Activated naive CD8-positive, alpha-beta T cell treated with anti-CD3 and anti-CD28 coated beads, Interleukin-2, amount 10 ng/mL, durations not matched to agents 7 days and 5 days (primary cell): ENCODE measurements at regions not wholly inside any gene's neighbourhood (a gene's known extent, or its start where the extent isn't known, plus 50 kb on each side); places are given as distances from the start of the nearest gene placed in this dataset.
"Not testable (repeated sequence)": the region's sequence is repeated elsewhere in the genome, so short reads cannot be mapped to it uniquely, and the experiment has no call there.

Source experiments
- ATAC-seq: fragments of 150-1000 bp; cut with Tn5 transposase; one replicate; pipeline ENCODE4 v1.10.0; 2021; ENCODE audit warnings: low read depth, moderate library complexity
- POLR2A ChIA-PET: fragments of 350-600 bp; sonication (Branson Sonifier 250); formaldehyde crosslinking; loops from one replicate; lab custom pipeline; 2021; ENCODE audit warnings: antibody characterized with exemption; lab: Charles Lee
- DNase-seq: peaks from one replicate; pipeline ENCODE4 v3.0.0; 2021
- H3K27ac Mint-ChIP-seq: one replicate; pipeline ENCODE4 v1.8.0; 2022; ENCODE audit warnings: mild to moderate bottlenecking, mixed read lengths
- H3K27me3 Mint-ChIP-seq: one replicate; pipeline ENCODE4 v1.8.0; 2022; ENCODE audit warnings: mild to moderate bottlenecking, moderate library complexity, mixed read lengths
- H3K36me3 Mint-ChIP-seq: one replicate; pipeline ENCODE4 v1.8.0; 2021; ENCODE audit warnings: mild to moderate bottlenecking, mixed read lengths
- H3K4me1 Mint-ChIP-seq: one replicate; pipeline ENCODE4 v1.8.0; 2021; ENCODE audit warnings: mixed read lengths
- H3K4me3 Mint-ChIP-seq: one replicate; pipeline ENCODE4 v1.8.0; 2022; ENCODE audit warnings: mild to moderate bottlenecking, moderate library complexity, mixed read lengths
- H3K9me3 Mint-ChIP-seq: one replicate; pipeline ENCODE4 v1.8.0; 2021; ENCODE audit warnings: mixed read lengths

GRCh38 chr4:10388146-10388545 is 69.1 kb downstream of the ZNF518B start:
- ATAC-seq, DNase-seq, H3K9me3 Mint-ChIP-seq, H3K36me3 Mint-ChIP-seq, POLR2A ChIA-PET, H3K27me3 Mint-ChIP-seq, H3K27ac Mint-ChIP-seq, H3K4me3 Mint-ChIP-seq, H3K4me1 Mint-ChIP-seq: not testable (repeated sequence)

DNA sequence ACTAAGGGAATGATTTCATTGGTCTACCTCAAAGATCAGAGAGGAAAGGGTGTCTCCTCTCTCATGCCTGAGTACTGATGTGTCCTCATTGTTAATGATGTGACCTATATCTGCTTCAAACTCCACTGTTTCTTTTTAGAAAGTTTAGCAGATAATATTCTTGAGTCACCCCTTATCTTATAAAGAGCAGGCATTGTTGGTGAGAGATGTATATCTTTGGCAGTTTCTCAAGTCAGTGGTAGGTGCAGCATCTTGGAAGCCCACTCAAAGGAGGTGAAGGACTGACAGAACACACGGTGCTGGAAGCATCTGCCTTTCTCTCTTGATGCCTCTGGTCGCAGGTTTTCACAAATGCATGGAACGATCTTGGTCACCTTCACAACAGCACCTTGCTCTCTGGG is 71.2 kb downstream of the ZNF518B start:
- H3K4me3 Mint-ChIP-seq: no peak overlapping the region
- no peak for ATAC-seq
- no peak overlapping the region for H3K27ac Mint-ChIP-seq
- H3K36me3 Mint-ChIP-seq: no peaks in the 10 kb centered on the region
- POLR2A ChIA-PET: no interaction called here
- peaks cover 3% of the 10 kb centered on the region for H3K9me3 Mint-ChIP-seq
- no peak for DNase-seq
- peaks cover 8% of the 10 kb centered on the region for H3K27me3 Mint-ChIP-seq
- peaks cover 1% of the 10 kb centered on the region for H3K4me1 Mint-ChIP-seq

DNA sequence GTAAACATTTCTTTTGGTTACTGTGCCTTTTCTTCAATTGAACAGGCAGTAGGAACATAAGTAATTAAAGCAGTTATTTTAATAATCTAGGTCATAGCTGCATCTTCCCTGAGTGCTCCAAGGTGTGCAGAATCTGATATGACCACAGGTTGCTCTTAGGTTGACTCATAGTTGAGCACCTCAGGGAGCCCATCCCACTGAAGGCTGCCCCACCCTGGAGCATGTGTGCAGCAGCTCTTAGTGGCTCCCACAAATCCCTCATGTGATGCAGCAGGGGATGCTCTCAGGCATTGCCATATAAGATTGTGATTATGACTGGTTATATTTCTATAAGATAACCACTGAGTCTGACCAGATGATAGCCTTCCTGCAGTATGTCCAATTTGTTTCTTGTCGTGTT is 72.3 kb downstream of the ZNF518B start:
- Mint-ChIP-seq H3K36me3 (no peaks in the 10 kb centered on the region), H3K27ac (no peak overlapping the region)
- no peak for ATAC-seq

DNA sequence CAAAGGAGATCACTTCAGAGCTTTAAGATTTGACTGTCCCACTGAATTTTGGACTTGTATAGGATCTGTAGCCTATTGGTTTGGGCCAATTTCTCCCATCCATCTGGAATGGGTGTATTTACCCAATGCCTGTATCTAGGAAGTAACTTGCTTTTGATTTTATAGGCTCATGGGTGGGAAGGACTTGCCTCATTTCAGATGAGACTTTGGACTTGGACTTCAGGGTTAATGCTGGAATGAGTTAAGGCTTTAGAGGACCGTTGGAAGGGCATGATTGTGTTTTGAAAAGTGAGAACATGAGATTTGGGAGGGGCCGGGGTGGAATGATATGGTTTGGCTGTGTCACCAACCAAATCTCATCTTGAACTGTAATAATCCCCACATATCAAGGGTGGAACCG is 73.8 kb downstream of the ZNF518B start:
- no peaks in the 10 kb centered on the region for H3K27me3 Mint-ChIP-seq
- POLR2A ChIA-PET: no interaction called here
- no peak overlapping the region for H3K27ac Mint-ChIP-seq
- peaks cover 2% of the 10 kb centered on the region for H3K9me3 Mint-ChIP-seq
- ATAC-seq: no peak
- H3K4me1 Mint-ChIP-seq: peaks cover 1% of the 10 kb centered on the region
- H3K36me3 Mint-ChIP-seq: no peaks in the 10 kb centered on the region
- no peak overlapping the region for H3K4me3 Mint-ChIP-seq
- no peak for DNase-seq

More for the DNA sequence above, 72.3 kb downstream of the ZNF518B start:
- Mint-ChIP-seq H3K9me3 (peaks cover 2% of the 10 kb centered on the region), H3K4me3 (no peak overlapping the region), H3K4me1 (peaks cover 1% of the 10 kb centered on the region), H3K27me3 (peaks cover under 1% of the 10 kb centered on the region)
- POLR2A ChIA-PET: no interaction called here
- no peak for DNase-seq

GRCh38 chr4:10382171-10382570 is 75.1 kb downstream of the ZNF518B start:
- H3K9me3 Mint-ChIP-seq, H3K27ac Mint-ChIP-seq, H3K4me1 Mint-ChIP-seq, ATAC-seq, H3K36me3 Mint-ChIP-seq, H3K4me3 Mint-ChIP-seq, DNase-seq, POLR2A ChIA-PET, H3K27me3 Mint-ChIP-seq: not testable (repeated sequence)

GRCh38 chr4:10381146-10381545 is 76.1 kb downstream of the ZNF518B start:
- Mint-ChIP-seq H3K4me1 (no peaks in the 10 kb centered on the region), H3K9me3 (no peaks in the 10 kb centered on the region)
- DNase-seq: no peak

DNA sequence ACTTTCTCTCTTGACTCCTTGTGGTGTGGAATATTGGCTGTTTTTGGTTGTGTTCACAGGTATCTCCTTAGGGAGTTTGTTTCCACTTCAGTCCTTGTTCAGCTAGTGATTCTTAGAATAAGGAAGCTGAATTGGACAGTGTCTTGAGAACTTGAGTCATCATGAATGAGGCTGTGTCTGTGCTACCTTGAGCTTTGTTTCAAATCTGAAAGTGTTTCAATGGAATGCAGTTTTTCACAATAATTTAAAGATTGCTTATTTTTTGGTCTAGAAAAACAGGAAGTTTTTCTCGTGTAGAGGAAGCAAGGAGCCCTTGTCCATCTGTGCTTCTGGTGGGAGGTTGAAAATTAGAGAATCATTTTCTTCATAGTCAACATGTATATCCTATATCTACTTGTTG is 76.5 kb downstream of the ZNF518B start:
- POLR2A ChIA-PET: no interaction called here
- DNase-seq (no peak), ATAC-seq (no peak)
- H3K27ac Mint-ChIP-seq: no peak overlapping the region
- no peaks in the 10 kb centered on the region for H3K4me1 Mint-ChIP-seq
- H3K36me3 Mint-ChIP-seq: no peaks in the 10 kb centered on the region
- H3K27me3 Mint-ChIP-seq: no peaks in the 10 kb centered on the region
- H3K4me3 Mint-ChIP-seq: no peak overlapping the region
- H3K9me3 Mint-ChIP-seq: no peaks in the 10 kb centered on the region

More at GRCh38 chr4:10381146-10381545, 76.1 kb downstream of the ZNF518B start:
- Mint-ChIP-seq H3K4me3 (no peak overlapping the region), H3K27me3 (no peaks in the 10 kb centered on the region), H3K36me3 (no peaks in the 10 kb centered on the region), H3K27ac (no peak overlapping the region)
- POLR2A ChIA-PET: no interaction called here
- no peak for ATAC-seq

- ATAC-seq: no peak
- POLR2A ChIA-PET: no interaction called here
Measured at GRCh38 chr4:10371869-10372471, 85.3 kb downstream of the ZNF518B start.

DNA sequence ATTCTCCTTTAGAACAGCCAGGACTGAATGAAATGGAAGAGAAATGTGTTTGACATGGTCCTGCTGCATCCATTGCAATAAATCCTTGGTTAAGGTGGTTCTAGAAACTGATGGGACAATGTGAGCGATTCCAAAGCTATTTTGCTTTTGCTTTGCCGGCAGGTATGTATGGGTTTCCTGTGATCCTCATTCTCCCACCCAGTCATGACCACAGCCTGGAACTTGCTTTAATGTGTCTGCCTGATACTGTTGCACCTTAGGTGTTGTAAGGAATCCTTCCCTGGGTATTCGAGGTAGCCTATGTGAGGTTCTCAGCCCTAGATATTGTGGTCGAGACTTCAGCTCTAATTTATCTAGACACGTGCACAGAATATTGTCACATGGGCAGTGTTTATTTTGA is 86.1 kb downstream of the ZNF518B start:
- no peak overlapping the region for H3K4me3 Mint-ChIP-seq
- no peaks in the 10 kb centered on the region for H3K27me3 Mint-ChIP-seq
- H3K4me1 Mint-ChIP-seq: no peaks in the 10 kb centered on the region
- H3K27ac Mint-ChIP-seq: no peak overlapping the region
- POLR2A ChIA-PET: no interaction called here
- no peaks in the 10 kb centered on the region for H3K36me3 Mint-ChIP-seq
- ATAC-seq: no peak
- H3K9me3 Mint-ChIP-seq: no peaks in the 10 kb centered on the region
- no peak for DNase-seq

More at GRCh38 chr4:10371869-10372471, 85.3 kb downstream of the ZNF518B start:
- Mint-ChIP-seq H3K36me3 (no peaks in the 10 kb centered on the region), H3K27ac (no peak overlapping the region), H3K4me3 (no peak overlapping the region), H3K27me3 (no peaks in the 10 kb centered on the region), H3K4me1 (no peaks in the 10 kb centered on the region), H3K9me3 (no peaks in the 10 kb centered on the region)
- no peak for DNase-seq

GRCh38 chr4:10369517-10369916 is 87.7 kb downstream of the ZNF518B start:
- ATAC-seq (no peak), DNase-seq (no peak)
- no peaks in the 10 kb centered on the region for H3K36me3 Mint-ChIP-seq
- POLR2A ChIA-PET: no interaction called here
- H3K27me3 Mint-ChIP-seq: no peaks in the 10 kb centered on the region
- no peak overlapping the region for H3K4me3 Mint-ChIP-seq
- no peaks in the 10 kb centered on the region for H3K9me3 Mint-ChIP-seq
- H3K27ac Mint-ChIP-seq: no peak overlapping the region
- no peaks in the 10 kb centered on the region for H3K4me1 Mint-ChIP-seq

DNA sequence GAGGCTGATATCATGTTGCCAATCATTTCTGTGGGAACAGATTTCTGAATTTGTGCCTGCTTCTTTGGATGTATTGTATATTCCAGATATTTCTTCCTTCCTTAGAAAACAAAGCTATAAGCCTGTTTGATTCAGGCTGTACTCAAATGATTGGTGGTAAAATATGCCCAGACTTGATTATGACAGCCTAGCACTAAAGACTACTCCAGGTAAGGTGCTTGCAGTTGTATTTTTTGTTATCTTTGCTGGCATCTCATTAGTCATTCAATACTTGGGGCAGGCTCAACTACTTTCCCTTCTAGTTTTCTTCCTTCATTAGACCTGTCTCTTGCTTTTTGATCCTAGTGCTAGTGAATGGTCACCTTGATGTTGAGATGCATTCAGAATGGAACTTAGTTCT is 90.6 kb downstream of the ZNF518B start:
- POLR2A ChIA-PET: no interaction called here
- no peak overlapping the region for H3K4me3 Mint-ChIP-seq
- H3K4me1 Mint-ChIP-seq: no peaks in the 10 kb centered on the region

DNA sequence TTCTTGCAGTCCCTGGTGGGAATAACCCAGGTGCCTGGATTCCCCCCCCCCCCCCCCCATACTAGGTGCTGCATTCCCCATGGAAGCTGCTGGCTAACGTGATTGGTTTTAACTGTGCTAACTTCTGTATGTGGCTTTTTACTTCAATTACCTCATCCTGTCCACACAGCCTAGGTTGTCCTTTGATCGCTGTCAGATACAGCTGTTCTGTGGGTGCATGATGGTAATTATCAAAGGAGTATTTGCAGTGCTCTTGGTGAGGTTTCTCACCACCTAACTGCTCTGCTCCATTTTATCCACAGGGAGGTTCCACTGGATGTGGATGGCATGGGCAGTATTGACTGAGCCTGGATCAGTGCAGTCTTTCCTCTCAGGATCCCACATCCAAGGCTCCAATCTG is 93.0 kb downstream of the ZNF518B start:
- H3K9me3 Mint-ChIP-seq: no peaks in the 10 kb centered on the region
- H3K27me3 Mint-ChIP-seq: no peaks in the 10 kb centered on the region
- ATAC-seq (no peak), DNase-seq (no peak)
- H3K36me3 Mint-ChIP-seq: no peaks in the 10 kb centered on the region
- H3K4me1 Mint-ChIP-seq: no peaks in the 10 kb centered on the region
- POLR2A ChIA-PET: no interaction called here
- H3K27ac Mint-ChIP-seq: no peak overlapping the region
- H3K4me3 Mint-ChIP-seq: no peak overlapping the region

More for the DNA sequence above, 90.6 kb downstream of the ZNF518B start:
- no peak overlapping the region for H3K27ac Mint-ChIP-seq
- DNase-seq: no peak
- ATAC-seq: no peak
- H3K27me3 Mint-ChIP-seq: no peaks in the 10 kb centered on the region
- H3K36me3 Mint-ChIP-seq: no peaks in the 10 kb centered on the region
- H3K9me3 Mint-ChIP-seq: no peaks in the 10 kb centered on the region

GRCh38 chr4:10354746-10355145 is 102.5 kb downstream of the ZNF518B start:
- Mint-ChIP-seq H3K4me1 (no peaks in the 10 kb centered on the region), H3K9me3 (no peaks in the 10 kb centered on the region), H3K27ac (no peak overlapping the region), H3K4me3 (no peak overlapping the region), H3K27me3 (peaks cover 18% of the 10 kb centered on the region), H3K36me3 (no peaks in the 10 kb centered on the region)
- DNase-seq (no peak), ATAC-seq (no peak)
- POLR2A ChIA-PET: no interaction called here

DNA sequence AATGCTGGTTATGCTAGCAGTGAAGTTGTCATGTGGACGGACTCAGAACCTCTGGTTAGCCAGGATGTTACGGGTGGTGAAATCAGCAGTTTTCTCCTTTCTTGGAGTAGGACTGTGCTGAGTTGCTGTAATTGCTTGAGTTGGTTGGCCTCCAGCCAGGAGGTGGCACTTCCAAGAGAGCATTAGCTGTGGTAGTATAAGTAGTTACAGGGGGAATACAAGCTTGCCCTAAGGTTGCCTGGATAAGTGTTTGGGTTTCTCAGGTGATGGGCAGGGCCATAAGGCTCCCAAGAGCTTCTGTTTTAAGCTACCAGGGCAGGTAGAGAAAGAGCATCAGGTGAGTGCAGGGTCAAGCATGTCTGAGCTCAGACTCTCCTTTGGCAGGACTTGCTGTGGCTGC is 103.0 kb downstream of the ZNF518B start:
- H3K4me3 Mint-ChIP-seq: no peak overlapping the region
- H3K27ac Mint-ChIP-seq: no peak overlapping the region
- DNase-seq (no peak), ATAC-seq (no peak)
- H3K4me1 Mint-ChIP-seq: no peaks in the 10 kb centered on the region
- peaks cover 18% of the 10 kb centered on the region for H3K27me3 Mint-ChIP-seq
- no peaks in the 10 kb centered on the region for H3K9me3 Mint-ChIP-seq
- H3K36me3 Mint-ChIP-seq: no peaks in the 10 kb centered on the region
- POLR2A ChIA-PET: no interaction called here

- no peak for DNase-seq
- Mint-ChIP-seq H3K27me3 (peaks cover 17% of the 10 kb centered on the region), H3K4me3 (no peak overlapping the region), H3K4me1 (no peaks in the 10 kb centered on the region), H3K36me3 (no peaks in the 10 kb centered on the region), H3K9me3 (no peaks in the 10 kb centered on the region), H3K27ac (no peak overlapping the region)
- POLR2A ChIA-PET: no interaction called here
- ATAC-seq: no peak
Measured at GRCh38 chr4:10353110-10353509, 104.1 kb downstream of the ZNF518B start.
